Endothelial cell of hepatic sinusoid (primary cell): ENCODE measurements at regions not wholly inside any gene's neighbourhood (a gene's known extent, or its start where the extent isn't known, plus 50 kb on each side); places are given as distances from the start of the nearest gene placed in this dataset.

Experiments
- in situ Hi-C: cut with HindIII; loops from 2 replicates; pipeline ENCODE4 v1.10.0; 2017; ENCODE audit warnings: low sequenced_read_pairs

- in situ Hi-C loops = no loop called here
Observed at GRCh38 chr11:127632976-127633680, 632.6 kb upstream of the KIRREL3 start.

DNA sequence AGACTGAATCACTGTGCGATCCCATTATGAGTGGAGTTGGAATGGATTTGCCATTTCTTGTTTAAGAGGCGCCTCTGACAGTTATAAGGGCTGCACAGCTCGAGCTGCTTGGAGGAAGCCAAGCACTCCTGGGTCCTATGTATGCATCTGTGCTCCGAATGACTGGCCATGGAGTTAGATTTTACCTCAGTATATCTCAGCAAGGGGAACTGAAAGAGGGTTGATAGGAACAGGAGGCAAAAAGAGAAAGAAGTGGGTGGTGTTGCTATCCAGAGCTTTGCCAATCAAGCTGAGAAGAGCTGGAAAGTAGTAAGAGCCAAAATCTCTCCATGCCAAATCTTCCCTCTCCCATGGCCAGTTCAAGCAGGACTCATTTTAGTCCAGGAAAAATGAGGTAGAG lies 632.0 kb upstream of the KIRREL3 start:
- in situ Hi-C loops = no loop called here

DNA sequence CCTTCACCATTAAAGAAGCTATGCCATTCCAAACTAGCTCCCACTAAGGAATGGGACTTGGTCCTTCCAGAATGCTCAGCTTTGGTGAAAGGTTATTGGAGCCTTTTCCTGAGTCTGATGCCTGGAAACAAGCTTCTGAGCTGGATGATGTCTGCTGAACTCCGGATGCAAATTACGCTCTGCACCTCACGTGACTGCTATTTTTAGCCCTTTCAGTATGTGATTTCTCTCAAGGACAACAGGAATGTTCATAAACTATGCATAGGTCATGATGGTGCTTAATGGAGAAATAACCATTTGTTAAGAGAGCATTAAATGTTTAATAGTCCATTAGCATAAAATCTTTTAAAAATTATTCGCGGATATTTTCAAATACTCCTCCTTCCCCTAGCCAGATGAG lies 631.4 kb upstream of the KIRREL3 start:
- in situ Hi-C loops = no loop called here

DNA sequence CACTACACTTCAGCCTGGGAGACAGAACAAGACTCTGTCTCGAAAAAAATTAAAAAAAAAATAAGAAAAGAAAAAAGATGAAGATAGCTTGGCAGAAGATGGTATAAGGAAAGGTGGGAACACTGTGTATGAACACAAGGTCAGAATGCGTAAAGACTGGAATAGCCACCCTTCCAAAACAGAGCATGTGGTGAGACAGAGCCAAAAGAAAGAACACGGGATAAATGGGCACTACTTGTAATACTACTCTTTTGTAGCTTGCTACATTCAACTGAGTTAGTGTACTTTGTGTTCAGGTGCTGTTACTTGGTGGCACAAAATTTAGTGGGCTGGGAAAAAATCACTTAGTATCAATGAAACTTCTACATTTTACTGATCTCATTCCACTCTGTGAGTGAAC lies 628.6 kb upstream of the KIRREL3 start:
- in situ Hi-C loops = no loop called here

GRCh38 chr11:127628458-127628785 lies 627.9 kb upstream of the KIRREL3 start:
- in situ Hi-C loops = no loop called here

- in situ Hi-C loops = no loop called here
Observed at GRCh38 chr11:127627629-127628457, 627.3 kb upstream of the KIRREL3 start.

GRCh38 chr11:127627204-127627603 lies 626.6 kb upstream of the KIRREL3 start:
- in situ Hi-C loops = no loop called here

GRCh38 chr11:127625402-127625801 lies 624.8 kb upstream of the KIRREL3 start:
- in situ Hi-C loops = no loop called here

GRCh38 chr11:127624306-127624856 lies 623.8 kb upstream of the KIRREL3 start:
- in situ Hi-C loops = no loop called here

DNA sequence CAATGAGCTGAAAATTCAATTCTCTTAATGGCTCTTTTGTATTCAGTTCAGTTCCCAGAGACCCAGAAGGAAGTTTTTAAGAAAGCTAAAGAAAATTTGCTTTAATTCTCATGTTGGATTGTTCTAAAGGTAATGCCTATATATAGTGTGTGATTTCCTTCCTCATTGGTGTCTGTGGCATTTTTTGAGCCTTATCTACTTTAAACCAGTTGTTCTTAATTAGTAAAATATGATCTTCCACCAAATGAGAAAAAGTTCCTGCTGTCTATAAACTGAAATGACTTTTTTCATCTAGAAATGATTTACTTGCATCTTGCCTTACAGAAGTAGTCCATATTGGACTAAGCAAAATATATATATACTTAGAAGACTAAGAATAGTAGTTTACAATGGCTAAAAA lies 622.1 kb upstream of the KIRREL3 start:
- in situ Hi-C loops = no loop called here

DNA sequence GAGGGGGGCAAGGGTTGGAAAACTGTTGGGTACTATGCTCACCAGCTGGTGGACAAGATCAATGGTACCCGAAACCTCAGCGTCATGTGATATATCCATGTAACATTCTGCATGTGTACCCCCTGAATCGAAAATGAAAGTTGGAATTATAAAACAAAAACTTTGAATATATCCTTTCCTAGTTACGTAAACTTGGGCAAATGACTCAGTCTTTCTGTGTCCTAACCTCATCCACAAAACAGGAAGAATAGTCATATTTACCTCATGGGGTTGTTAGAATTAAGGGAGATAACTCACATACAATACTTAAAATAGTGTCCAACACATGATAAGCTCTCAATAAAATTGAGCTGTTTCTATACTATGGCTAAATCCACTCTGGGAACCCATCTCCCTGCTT lies 620.1 kb upstream of the KIRREL3 start:
- in situ Hi-C loops = no loop called here

DNA sequence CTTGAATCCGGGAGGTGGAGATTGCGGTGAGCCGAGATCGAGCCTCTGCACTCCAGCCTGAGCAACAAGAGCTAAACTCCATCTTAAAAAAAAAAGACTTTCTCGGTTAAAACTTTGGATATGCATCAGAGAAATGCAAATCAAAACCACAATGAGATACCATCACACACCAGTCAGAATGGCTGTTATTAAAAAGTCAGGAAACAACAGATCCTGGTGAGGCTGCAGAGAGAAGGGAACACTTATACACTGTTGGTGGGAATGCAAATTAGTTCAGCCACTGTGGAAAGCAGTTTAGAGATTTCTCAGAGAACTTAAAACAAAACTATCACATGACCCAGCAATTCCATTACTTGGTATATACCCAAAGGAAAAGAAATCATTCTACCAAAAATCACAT lies 619.4 kb upstream of the KIRREL3 start:
- in situ Hi-C loops = no loop called here

GRCh38 chr11:127618721-127619120 lies 618.2 kb upstream of the KIRREL3 start:
- in situ Hi-C loops = no loop called here

GRCh38 chr11:127616158-127616557 lies 615.6 kb upstream of the KIRREL3 start:
- in situ Hi-C loops = no loop called here

GRCh38 chr11:127612607-127613006 lies 612.0 kb upstream of the KIRREL3 start:
- in situ Hi-C loops = no loop called here

- in situ Hi-C loops = no loop called here
Observed at GRCh38 chr11:127609025-127609773, 608.6 kb upstream of the KIRREL3 start.

DNA sequence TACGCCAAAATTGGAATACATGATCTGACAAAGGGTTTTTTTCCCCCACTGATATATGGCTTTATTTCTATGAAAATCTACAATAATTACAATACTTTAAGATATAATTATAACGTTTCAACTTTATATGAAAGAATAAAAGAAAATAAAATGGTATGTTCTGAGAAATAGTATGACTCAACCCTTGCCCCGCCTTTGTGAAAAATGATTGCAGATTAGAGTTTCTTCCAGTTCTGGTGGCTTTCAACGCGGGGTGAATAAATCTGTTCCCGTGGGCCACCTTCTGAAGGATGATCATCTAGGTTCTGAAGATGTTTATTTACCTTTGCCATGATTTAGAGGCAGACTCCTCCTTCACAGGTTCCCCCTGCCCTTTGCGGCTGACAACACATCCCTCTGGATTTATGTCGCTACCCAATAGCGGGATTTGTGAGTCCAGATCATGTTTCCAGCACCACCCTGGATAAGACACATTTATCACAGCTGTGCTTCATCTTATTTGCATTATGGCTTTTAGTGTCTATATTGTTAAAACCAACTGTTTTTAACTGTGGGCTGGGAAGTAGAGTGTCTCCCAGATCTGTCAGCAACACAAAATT lies 607.0 kb upstream of the KIRREL3 start:
- in situ Hi-C loops = no loop called here

DNA sequence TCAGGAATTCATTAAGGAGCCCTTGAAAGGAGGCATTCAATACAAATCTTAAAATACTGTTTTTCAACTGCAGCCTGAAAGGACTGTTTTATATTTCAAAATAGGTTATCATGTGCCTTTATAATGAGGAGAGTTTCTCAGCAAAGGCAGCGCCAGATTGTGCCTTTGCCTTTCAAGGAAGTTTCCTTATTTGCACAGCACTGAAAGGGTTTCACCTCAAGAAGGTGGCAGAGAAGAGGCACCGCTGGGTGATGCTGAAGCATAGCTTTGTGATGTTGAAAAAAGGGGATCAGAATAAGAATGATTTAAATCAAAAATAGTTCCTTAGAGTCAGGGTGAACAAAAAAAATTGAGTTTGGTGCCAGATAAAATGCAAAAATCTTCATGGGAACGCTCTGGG lies 601.0 kb upstream of the KIRREL3 start:
- in situ Hi-C loops = no loop called here

GRCh38 chr11:127600674-127601073 lies 600.1 kb upstream of the KIRREL3 start:
- in situ Hi-C loops = no loop called here

GRCh38 chr11:127598476-127598875 lies 597.9 kb upstream of the KIRREL3 start:
- in situ Hi-C loops = no loop called here

GRCh38 chr11:127596433-127596832 lies 595.9 kb upstream of the KIRREL3 start:
- in situ Hi-C loops = no loop called here
